Activated CD4-positive, alpha-beta T cell treated with anti-CD3 and anti-CD28 coated beads for 48 hours (primary cell): ENCODE measurements at regions not wholly inside any gene's neighbourhood (a gene's known extent, or its start where the extent isn't known, plus 50 kb on each side); places are given as distances from the start of the nearest gene placed in this dataset.
"Not testable (repeated sequence)": the region's sequence is repeated elsewhere in the genome, so short reads cannot be mapped to it uniquely, and the experiment has no call there.

Experiments used
- DNase-seq: peaks from one replicate; pipeline ENCODE4 v3.0.0-alpha.2; 2020

DNA sequence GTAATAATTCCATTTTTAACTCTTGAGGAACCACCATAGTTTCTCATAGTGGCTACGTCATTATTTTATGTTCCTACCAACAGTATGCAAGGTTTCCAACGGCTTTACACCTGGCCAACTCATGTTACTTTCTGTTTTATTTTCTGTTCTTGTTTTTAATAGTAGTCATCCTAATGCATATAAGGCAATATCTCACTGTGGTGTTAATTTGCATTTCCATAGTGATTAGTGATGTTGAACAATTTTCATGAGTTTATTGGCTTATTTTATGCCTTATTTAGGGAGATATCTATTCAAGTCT is 465.5 kb upstream of the KLF6 start:
- DNase-seq, result no peak

- DNase-seq, result no peak
Measured at GRCh38 chr10:4249841-4250586, 465.0 kb upstream of the KLF6 start.

DNA sequence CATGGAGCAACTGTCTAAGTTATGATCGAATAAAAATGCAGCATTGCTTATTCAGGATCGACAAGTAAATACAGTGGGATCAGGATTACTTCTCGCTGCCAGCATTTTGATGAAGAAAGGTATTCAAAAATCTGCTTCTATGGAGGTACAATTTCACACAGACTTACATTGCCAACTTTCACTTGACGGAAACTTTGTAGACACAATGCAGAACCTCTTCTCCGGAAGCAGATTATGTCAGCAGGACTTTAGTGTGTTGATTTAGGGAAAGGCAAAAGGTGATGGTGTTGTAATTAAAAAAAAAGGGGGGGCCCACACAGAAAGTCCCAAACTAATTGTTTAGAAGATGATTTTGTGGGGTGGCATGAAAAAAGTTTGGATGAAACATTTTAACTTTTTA is 462.4 kb upstream of the KLF6 start:
- no peak for DNase-seq

DNA sequence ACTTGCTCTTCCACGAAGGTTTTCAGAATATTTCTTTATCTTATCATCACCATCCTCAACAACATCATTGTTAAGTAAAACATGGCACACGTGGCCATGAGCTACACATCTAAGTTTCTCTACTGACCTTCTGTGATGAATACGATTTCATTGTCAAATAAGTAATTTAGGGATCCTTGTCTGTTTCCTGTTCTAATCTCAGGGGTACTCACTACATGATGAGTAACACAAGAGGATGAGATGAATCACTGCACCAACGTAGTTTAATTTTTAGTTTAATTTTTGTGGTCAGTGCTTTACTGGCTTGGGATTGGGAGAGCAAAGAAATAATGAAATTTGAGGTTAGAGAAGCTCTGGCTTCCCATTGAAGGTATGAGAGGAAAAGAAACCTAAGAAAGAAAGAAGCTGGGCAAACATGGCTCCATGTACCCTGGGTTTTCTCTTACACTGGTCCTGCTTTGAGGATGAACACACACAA is 461.9 kb upstream of the KLF6 start:
- no peak for DNase-seq

GRCh38 chr10:4243651-4244050 is 458.6 kb upstream of the KLF6 start:
- DNase-seq, result peak; percentile 27

GRCh38 chr10:4243169-4243568 is 458.2 kb upstream of the KLF6 start:
- no peak for DNase-seq

- no peak for DNase-seq
Measured at GRCh38 chr10:4242561-4243035, 457.6 kb upstream of the KLF6 start.

DNA sequence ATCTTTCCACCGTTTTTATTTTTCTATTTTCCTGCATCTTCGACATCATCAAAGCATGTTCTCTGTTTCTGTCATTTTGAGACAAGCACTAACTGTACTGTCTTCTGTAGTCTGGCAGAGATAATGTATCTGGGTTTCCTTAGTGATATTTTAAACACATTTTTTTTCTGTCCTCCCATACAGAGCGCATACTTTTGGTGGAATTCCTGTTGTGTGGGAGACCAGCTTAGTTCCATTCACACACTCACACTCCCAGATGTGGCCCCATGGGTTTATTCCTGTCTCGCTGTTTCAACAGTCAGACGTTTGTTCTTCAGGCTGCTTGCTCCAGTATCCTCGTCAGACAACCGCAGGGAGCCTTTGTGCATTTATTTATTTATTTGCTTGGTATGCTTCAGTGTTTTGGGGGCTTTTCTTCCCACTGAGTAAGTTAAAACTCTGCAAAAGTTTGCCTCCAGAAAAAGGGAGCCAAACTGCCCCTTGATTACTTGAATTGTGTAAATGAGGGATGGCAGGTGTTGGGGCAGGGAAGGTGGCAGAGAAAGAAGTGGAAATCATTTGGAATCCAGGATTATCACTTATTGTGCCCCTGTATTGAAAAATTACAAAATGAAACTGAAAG is 456.8 kb upstream of the KLF6 start:
- DNase-seq, result no peak

DNA sequence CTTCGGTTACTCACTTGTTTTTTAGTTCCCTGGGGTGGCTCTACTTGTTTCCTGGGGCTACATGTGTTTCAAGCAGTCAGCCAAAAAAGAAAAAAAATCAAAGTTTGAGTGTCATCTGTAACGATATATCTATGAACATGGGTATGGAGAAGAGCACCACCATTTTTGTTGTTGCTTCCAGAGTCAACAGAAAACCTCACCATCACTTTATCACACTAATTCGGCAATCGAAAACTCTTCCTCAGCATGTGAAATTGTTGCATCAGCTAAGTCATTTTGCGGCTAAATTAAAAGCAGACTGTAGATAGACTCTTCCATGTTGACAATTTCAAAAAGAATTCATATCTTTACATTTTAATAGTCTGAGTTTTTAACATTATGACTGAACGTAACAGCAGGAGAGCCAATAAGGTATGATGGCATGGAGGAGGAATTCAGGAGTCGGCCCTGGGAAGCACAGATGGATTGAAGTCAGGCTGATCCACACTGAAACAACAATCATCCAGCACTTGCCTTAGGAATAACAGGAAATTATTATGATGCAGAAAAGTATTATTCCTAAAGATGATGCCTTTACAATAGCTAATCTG is 455.7 kb upstream of the KLF6 start:
- no peak for DNase-seq

DNA sequence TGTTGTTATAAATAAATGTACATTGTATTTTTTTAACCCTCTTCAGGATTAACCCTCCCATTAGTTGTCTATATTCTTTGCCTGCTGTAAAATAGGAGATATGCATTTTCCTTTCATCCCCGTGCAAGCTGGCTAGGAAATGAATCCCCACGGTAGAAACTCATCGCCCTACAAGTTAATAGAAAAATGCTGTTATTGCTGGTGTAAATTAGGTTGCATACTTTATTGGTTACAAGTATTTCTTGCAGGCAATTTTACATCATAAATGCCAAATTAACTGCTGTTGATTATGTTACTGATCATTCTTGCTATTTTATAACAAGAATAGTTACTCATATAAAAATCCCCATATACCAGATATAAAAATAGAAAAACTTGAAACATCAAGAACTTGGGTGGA is 454.2 kb upstream of the KLF6 start:
- no peak for DNase-seq

DNA sequence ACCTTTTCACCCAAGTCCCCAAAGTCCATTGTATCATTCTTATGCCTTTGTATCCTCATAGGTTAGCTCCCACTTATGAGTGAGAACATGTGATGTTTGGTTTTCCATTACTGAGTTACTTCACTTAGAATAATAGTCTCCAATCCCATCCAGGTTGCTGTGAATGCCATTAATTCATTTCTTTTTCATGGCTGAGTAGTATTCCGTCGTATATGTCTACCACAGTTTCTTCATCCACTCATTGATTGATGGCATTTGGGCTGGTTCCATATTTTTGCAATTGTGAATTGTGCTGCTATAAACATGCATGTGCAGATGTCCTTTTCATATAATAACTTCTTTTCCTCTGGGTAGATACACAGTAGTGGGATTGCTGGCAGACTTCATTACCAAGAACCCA is 451.9 kb upstream of the KLF6 start:
- not testable (repeated sequence) for DNase-seq

- DNase-seq, result peak; percentile 42
Measured at GRCh38 chr10:4234661-4235060, 449.7 kb upstream of the KLF6 start.

- no peak for DNase-seq
Measured at GRCh38 chr10:4231439-4231838, 446.4 kb upstream of the KLF6 start.

DNA sequence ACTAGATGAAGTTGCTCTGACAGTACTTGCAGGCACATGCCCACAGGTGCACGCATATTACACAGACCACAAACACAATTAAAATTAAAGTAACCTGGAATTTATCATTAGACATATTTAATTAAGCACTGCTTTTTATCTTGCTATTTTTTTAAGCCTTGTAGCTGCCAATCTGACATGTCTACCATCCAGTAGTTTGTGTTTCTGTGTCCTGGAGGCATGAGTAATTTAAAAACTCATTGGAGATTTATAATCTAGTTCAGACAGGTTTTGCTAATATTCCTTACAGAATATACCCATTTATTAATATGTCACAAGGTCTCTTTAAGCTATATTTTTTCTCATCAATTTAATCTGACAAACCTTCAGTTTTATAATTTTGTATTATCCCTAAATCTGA is 445.0 kb upstream of the KLF6 start:
- DNase-seq, result no peak

GRCh38 chr10:4229106-4229505 is 444.1 kb upstream of the KLF6 start:
- no peak for DNase-seq

GRCh38 chr10:4227586-4227985 is 442.6 kb upstream of the KLF6 start:
- no peak for DNase-seq

GRCh38 chr10:4226941-4227540 is 442.0 kb upstream of the KLF6 start:
- DNase-seq, result no peak

DNA sequence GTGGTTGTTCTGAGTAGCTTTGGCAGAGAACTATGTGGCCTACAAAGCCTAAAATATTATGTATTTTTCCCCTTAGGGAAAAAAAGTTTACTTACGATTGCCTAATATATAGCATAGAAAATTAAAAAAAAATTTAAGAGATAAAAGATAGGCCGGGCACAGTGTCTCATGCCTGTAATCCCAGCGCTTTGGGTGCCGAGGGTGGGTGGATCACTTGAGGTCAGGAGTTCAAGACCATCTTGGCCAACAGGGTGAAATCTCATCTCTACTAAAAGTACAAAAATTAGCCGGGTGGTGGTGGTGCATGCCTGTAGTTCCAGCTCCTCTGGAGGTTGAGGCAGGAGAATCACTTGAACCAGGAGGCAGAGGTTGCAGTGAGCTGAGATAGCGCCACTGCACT is 439.2 kb upstream of the KLF6 start:
- no peak for DNase-seq

DNA sequence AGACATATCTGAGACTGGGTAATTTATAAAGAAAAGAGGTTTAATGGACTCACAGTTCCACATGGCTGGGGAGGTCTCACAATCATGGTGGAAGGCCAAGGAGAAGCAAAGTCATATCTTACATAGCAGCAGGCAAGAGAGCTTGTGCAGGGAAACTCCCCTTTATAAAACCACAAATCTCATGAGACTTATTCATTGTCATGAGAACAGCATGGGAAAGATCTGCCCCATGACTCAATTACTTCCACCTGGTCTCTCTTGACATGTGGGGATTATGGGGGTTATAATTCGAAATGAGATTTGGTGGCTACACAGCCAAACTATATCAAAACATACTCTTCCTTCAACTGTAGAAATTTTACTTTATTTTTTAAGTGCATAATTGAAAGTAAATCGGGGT is 436.3 kb upstream of the KLF6 start:
- DNase-seq, result not testable (repeated sequence)

DNA sequence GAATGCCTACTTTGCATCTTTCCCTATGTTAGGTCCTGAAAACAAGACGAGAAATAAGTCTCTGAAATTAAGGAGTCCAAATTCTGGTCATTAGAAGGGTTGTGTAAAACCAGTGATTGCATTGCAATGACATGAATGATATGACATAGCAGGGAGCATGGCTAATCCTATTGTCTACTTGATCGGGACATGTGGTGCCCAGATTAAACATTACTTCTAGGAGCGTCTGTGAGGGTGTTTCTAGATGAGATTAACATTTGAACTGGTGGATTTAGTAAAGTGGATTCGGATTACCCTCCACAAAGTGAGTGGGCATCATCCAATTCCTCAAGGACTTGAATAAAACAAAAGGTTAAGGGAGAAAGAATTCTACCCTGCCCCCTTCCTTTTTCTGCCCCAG is 434.9 kb upstream of the KLF6 start:
- no peak for DNase-seq

- no peak for DNase-seq
Measured at GRCh38 chr10:4217653-4218052, 432.6 kb upstream of the KLF6 start.

GRCh38 chr10:4217187-4217586 is 432.2 kb upstream of the KLF6 start:
- DNase-seq, result no peak

DNA sequence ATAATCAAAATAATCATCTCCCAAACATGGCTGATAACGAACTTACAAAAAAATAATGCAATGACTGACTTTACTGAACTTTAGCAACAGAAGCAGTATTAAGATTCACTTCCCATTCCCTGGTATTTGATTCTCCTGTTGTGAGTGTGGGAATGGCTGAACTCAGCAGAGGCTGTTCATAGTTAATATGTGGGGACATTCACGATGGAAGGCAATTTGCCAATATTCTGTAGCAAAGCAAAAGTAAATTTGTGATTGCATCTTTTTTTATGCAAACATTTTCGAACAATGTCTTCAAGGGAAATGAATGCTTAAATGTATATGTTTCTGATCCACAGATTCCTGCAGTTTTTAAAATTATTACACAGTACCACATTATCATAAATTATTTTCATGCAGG is 431.7 kb upstream of the KLF6 start:
- no peak for DNase-seq

GRCh38 chr10:4215963-4216575 is 431.1 kb upstream of the KLF6 start:
- DNase-seq, result no peak
